ENCODE measurements at regions not wholly inside any gene's neighbourhood (a gene's known extent, or its start where the extent isn't known, plus 50 kb on each side); places are given as distances from the start of the nearest gene placed in this dataset.

DNA sequence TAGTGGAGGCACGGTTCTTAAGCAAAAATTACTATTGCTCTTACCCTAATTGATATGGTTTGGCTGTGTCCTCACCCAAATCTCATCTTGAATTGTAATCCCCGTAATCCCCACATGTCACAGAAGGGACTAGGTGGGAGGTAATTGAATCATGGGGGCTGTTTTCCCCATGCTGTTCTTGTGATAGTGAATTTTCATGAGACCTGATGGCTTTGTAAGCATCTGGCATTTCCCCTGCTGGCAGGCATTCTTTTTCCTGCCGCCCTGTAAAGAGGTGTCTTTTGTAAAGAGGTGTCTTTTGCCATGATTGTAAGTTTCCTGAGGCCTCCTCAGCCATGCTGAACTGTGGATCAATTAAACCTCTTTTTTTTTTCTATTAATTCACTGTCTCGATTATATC lies 1691.8 kb upstream of the SLC39A10 start:
- no peak overlapping the region for H3K4me2 ChIP-seq (ENCODE audit: low read depth, low read length)
- no peaks in the 10 kb centered on the region; the same call in 1 of the 2 replicates for H4K20me1 ChIP-seq (ENCODE audit: insufficient read depth, low read length)
- no peaks in the 10 kb centered on the region for H3K4me1 ChIP-seq (ENCODE audit: insufficient read depth, low read length)
- intact Hi-C loops (cut with micrococcal nuclease; ENCODE audit: unreplicated experiment) (no loop called here), in situ Hi-C loops (cut with HindIII; ENCODE audit: extremely low pct_ligation_motif_present, low pct_unique_long_range_greater_than_20kb) (no loop called here)
- TF ChIP-seq RFXAP (CRISPR knock-in tag; IDR thresholded peaks at IDR 0.05; ENCODE audit: borderline replicate concordance): no peak
- no peak for TF ChIP-seq ATRX (CRISPR knock-in tag; IDR thresholded peaks at IDR 0.05; ENCODE audit: borderline replicate concordance)
- H3K9ac ChIP-seq (ENCODE audit: insufficient read depth, low read depth, low read length): no peak overlapping the region
- H3K36me3 ChIP-seq (replicated peaks in 1 of 2; ENCODE audit: control insufficient read depth in 1 of 2, insufficient read depth in 2 of 2, low read length in 2 of 2): no peaks in the 10 kb centered on the region
- no peak for FAIRE-seq
- H2AFZ ChIP-seq (ENCODE audit: low read length): no peak overlapping the region
- no TSS peak for BruUV-seq (replicated peaks)
- 4% methylated on average over 4 of the region's 4 CpGs for whole genome bisulfite sequencing (ENCODE audit: low lambda C conversion rate)
- ChIA-PET POLR2A (no interaction called here), CTCF (ENCODE audit: low intra/inter-chr PET ratio, low total read pairs) (no interaction called here)
- H3K79me2 ChIP-seq (ENCODE audit: insufficient read depth, low read length): no peaks in the 10 kb centered on the region
- H3K9me3 ChIP-seq (ENCODE audit: low read length): no peaks in the 10 kb centered on the region
- no peak overlapping the region for H3K27ac ChIP-seq (ENCODE audit: extremely low read length, insufficient read depth, low read length)
- ATAC-seq: no peak
- H3K27me3 ChIP-seq (ENCODE audit: control insufficient read depth in 1 of 2, insufficient read depth in 2 of 2, low read length in 2 of 2): no peaks in the 10 kb centered on the region
- H3K4me3 ChIP-seq (replicated peaks in 1 of 3; ENCODE audit: insufficient read depth in 1 of 3, low read depth in 2 of 3, low read length in 3 of 3): no peak overlapping the region
- DNase-seq (ENCODE audit: low spot score): no peak

DNA sequence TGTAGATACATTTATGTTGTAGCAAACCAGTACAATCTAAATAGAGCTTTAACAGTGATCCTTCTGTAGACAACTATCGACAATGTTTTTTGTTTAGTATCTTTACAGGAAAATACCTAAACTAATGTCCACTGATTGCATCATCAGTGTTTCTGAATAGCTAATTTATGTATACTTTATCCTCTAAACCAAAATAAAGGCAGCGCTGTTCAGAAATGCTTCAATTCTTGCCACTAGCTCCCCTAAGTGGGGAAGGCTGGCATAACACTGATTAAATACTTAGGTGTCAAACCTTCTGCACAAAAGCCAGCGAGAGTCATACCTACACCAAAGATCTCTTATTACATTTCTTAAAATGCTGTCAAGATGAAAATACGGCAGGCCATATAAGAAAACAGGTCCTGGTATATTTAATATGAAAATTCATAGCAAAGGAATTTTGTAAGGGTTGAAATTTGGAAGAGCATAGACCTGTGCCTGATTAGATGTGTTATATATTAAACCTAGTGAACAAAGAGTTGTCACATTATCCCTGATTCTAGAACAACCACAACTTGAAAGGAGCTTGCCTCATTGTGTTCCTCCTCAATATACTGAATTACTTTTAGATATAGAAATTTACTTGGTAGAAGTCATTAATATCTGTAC lies 1693.4 kb upstream of the SLC39A10 start:
- no peak overlapping the region for H3K9ac ChIP-seq (ENCODE audit: insufficient read depth, low read depth, low read length)
- no peaks in the 10 kb centered on the region; the same call in 1 of the 2 replicates for H4K20me1 ChIP-seq (ENCODE audit: insufficient read depth, low read length)
- H3K36me3 ChIP-seq (replicated peaks in 1 of 2; ENCODE audit: control insufficient read depth in 1 of 2, insufficient read depth in 2 of 2, low read length in 2 of 2): no peaks in the 10 kb centered on the region
- in situ Hi-C loops (cut with HindIII; ENCODE audit: extremely low pct_ligation_motif_present, low pct_unique_long_range_greater_than_20kb): loop anchor here (5.0 kb wide), 1 partner anchor 271 kb away; no protein-coding TSS in a partner anchor
- CTCF ChIA-PET (ENCODE audit: low intra/inter-chr PET ratio, low total read pairs): interaction anchor here (1.6 kb wide), 1 partner anchor 268 kb away, joined by 10 read pairs; no protein-coding TSS in a partner anchor
- ATAC-seq: peak; percentile 89
- peak; percentile 21 for FAIRE-seq
- no peak overlapping the region for H3K4me3 ChIP-seq (replicated peaks in 1 of 3; ENCODE audit: insufficient read depth in 1 of 3, low read depth in 2 of 3, low read length in 3 of 3)
- no peaks in the 10 kb centered on the region for H3K4me1 ChIP-seq (ENCODE audit: insufficient read depth, low read length)
- DNase-seq (ENCODE audit: low spot score): peak; percentile 36
- H3K79me2 ChIP-seq (ENCODE audit: insufficient read depth, low read length): no peaks in the 10 kb centered on the region
- H3K4me2 ChIP-seq (ENCODE audit: low read depth, low read length): no peak overlapping the region
- no peaks in the 10 kb centered on the region for H3K27me3 ChIP-seq (ENCODE audit: control insufficient read depth in 1 of 2, insufficient read depth in 2 of 2, low read length in 2 of 2)
- H3K27ac ChIP-seq (ENCODE audit: extremely low read length, insufficient read depth, low read length): no peak overlapping the region
- H2AFZ ChIP-seq (ENCODE audit: low read length): no peak overlapping the region
- POLR2A ChIA-PET: no interaction called here
- BruUV-seq (replicated peaks): no TSS peak
- H3K9me3 ChIP-seq (ENCODE audit: low read length): no peaks in the 10 kb centered on the region
- intact Hi-C loops (cut with micrococcal nuclease; ENCODE audit: unreplicated experiment): loop anchor here (1.0 kb wide), 1 partner anchor 268 kb away; no protein-coding TSS in a partner anchor
- WGBS (ENCODE audit: low lambda C conversion rate): 2% methylated on average over 4 of the region's 4 CpGs
- TF ChIP-seq PPARG (CRISPR knock-in tag; conservative IDR thresholded peaks at IDR 0.05) (no peak), ZNF660 (CRISPR knock-in tag; IDR thresholded peaks at IDR 0.05; ENCODE audit: borderline replicate concordance, low read depth) (no peak), ZNF577 (CRISPR knock-in tag; IDR thresholded peaks at IDR 0.05; ENCODE audit: borderline replicate concordance, low read depth) (no peak), ATF7 (IDR thresholded peaks at IDR 0.05) (peak; percentile 57; the same call in 1 of the 2 replicates), ATF7 (CRISPR knock-in tag; IDR thresholded peaks at IDR 0.05) (no peak), MAX (IDR thresholded peaks at IDR 0.05) (no peak), AKNA (CRISPR knock-in tag; IDR thresholded peaks at IDR 0.05; ENCODE audit: borderline replicate concordance) (no peak), CEBPG (CRISPR knock-in tag; IDR thresholded peaks at IDR 0.05) (peak; percentile 16; the same call in 1 of the 2 replicates), CTCF (CRISPR knock-in tag; IDR thresholded peaks at IDR 0.05) (peak; percentile 55), CEBPB (IDR thresholded peaks at IDR 0.05; ENCODE audit: borderline replicate concordance, low read depth, low read length) (peak; percentile 40; the same call in 1 of the 2 replicates)
